ENCODE measurements at regions not wholly inside any gene's neighbourhood (a gene's known extent, or its start where the extent isn't known, plus 50 kb on each side); places are given as distances from the start of the nearest gene placed in this dataset.
"Not testable (repeated sequence)": the region's sequence is repeated elsewhere in the genome, so short reads cannot be mapped to it uniquely, and the experiment has no call there.

DNA sequence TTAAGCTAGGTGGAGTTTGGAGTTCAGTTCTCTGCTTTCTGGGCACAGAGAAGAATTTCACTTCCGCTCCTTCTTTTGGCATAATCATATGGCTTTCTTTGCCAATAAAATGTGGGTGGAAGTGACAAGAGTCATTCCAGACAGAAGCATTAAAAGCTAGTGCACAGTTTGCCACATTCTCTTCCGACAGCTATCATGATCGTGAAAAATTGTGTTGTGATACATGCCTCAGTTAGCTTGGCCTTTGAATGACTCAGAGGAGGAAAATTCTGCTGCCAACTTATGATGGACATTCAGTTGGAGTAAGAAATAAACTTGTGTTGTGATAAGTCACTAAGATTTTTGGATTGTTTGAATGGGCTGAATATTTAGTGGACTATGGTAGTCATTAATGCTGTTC lies 291.7 kb upstream of the SATB1 start:
- H3K4me3 ChIP-seq (ENCODE audit: low read depth, low read length) = no peak overlapping the region
- no peaks in the 10 kb centered on the region for H3K9me3 ChIP-seq (ENCODE audit: control insufficient read depth, insufficient read depth, low read length)
- no peak overlapping the region for H3K27ac ChIP-seq (ENCODE audit: low read depth, low read length)
- no peak overlapping the region for H3K9ac ChIP-seq (ENCODE audit: low read depth, low read length)
- no peaks in the 10 kb centered on the region for H3K27me3 ChIP-seq (ENCODE audit: control insufficient read depth, insufficient read depth, low read length)
- H3K4me1 ChIP-seq (ENCODE audit: control insufficient read depth, insufficient read depth, low read length) = no peaks in the 10 kb centered on the region; the same call in 1 of the 2 replicates
- no peaks in the 10 kb centered on the region for H3K36me3 ChIP-seq (ENCODE audit: control insufficient read depth, insufficient read depth, low read length)

GRCh38 chr3:18716101-18716500 lies 291.0 kb upstream of the SATB1 start:
- Histone ChIP-seq H3K4me1 (ENCODE audit: control insufficient read depth, insufficient read depth, low read length) (no peaks in the 10 kb centered on the region; the same call in 1 of the 2 replicates), H3K36me3 (ENCODE audit: control insufficient read depth, insufficient read depth, low read length) (no peaks in the 10 kb centered on the region), H3K9ac (ENCODE audit: low read depth, low read length) (no peak overlapping the region), H3K9me3 (ENCODE audit: control insufficient read depth, insufficient read depth, low read length) (no peaks in the 10 kb centered on the region), H3K4me3 (ENCODE audit: low read depth, low read length) (no peak overlapping the region), H3K27me3 (ENCODE audit: control insufficient read depth, insufficient read depth, low read length) (no peaks in the 10 kb centered on the region), H3K27ac (ENCODE audit: low read depth, low read length) (no peak overlapping the region)

DNA sequence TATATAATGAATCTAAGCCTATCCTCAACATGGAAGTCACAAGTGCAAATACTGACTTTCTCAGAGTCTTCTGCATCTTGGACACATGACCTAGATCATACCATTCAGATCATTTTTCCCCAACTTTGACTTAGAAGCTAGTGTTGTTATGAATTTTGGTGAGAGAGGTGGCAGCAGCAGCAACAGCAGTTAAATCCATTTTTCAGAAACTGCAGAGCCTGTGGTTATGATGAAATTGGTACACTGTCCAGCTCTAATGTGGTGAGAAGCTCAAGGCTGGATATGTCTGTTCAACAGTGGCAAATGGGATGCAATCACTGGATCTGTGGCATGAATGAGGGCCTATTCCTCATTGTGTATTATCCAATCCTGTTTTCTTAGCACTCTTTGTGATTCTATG lies 290.1 kb upstream of the SATB1 start:
- Histone ChIP-seq H3K9me3 (ENCODE audit: control insufficient read depth, insufficient read depth, low read length) (no peaks in the 10 kb centered on the region), H3K36me3 (ENCODE audit: control insufficient read depth, insufficient read depth, low read length) (no peaks in the 10 kb centered on the region), H3K9ac (ENCODE audit: low read depth, low read length) (no peak overlapping the region), H3K4me1 (ENCODE audit: control insufficient read depth, insufficient read depth, low read length) (no peaks in the 10 kb centered on the region; the same call in 1 of the 2 replicates), H3K27me3 (ENCODE audit: control insufficient read depth, insufficient read depth, low read length) (no peaks in the 10 kb centered on the region), H3K27ac (ENCODE audit: low read depth, low read length) (no peak overlapping the region), H3K4me3 (ENCODE audit: low read depth, low read length) (no peak overlapping the region)

- Histone ChIP-seq H3K36me3 (ENCODE audit: control insufficient read depth, insufficient read depth, low read length) (no peaks in the 10 kb centered on the region), H3K9ac (ENCODE audit: low read depth, low read length) (no peak overlapping the region), H3K4me1 (ENCODE audit: control insufficient read depth, insufficient read depth, low read length) (no peaks in the 10 kb centered on the region; the same call in 1 of the 2 replicates), H3K27ac (ENCODE audit: low read depth, low read length) (no peak overlapping the region), H3K9me3 (ENCODE audit: control insufficient read depth, insufficient read depth, low read length) (no peaks in the 10 kb centered on the region), H3K4me3 (ENCODE audit: low read depth, low read length) (no peak overlapping the region), H3K27me3 (ENCODE audit: control insufficient read depth, insufficient read depth, low read length) (no peaks in the 10 kb centered on the region)
Observed at GRCh38 chr3:18713577-18713951, 288.4 kb upstream of the SATB1 start.

DNA sequence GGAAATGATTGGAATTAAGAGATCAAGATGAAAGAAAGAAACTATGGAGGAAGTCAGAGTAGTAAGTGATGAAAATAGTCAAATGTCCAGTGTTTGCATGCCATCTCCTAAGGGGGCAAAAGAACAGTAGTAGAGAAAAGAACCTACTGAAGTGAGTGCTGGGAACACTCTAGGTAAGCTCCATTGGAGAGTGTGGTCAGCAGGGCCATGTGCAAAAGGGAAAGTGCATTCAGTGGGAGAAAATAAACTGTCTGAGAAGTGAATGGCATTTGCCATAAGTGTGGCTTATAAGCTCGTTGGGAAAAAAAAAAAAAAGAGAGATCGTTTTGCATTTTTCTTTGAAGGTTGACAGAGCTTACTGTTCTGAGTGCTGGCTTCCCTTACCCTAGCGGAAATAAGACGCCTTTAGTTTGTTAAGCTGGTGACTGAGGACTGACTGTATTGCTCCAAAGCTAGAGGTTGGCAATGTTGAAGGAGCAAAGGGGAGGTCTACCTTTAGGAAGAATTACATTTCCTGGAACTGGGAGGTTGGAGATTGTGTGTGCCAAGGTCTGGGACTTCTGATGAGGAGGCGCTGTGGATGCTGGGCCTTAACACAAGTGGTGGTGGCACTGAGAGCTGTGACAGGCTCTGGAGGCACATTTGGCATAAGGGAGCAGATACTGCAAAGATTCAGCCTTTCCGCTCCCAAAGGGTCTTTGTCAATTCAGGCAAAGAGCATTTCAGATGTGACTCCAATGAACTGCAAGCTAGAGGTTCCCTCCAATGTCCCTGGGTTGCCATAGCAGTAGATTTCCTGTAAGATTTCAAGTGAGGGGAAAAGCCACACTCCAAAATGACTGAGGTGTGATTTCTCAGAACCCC lies 287.8 kb upstream of the SATB1 start:
- H3K27ac ChIP-seq (ENCODE audit: low read depth, low read length) = no peak overlapping the region
- no peak overlapping the region for H3K9ac ChIP-seq (ENCODE audit: low read depth, low read length)
- H3K36me3 ChIP-seq (ENCODE audit: control insufficient read depth, insufficient read depth, low read length) = no peaks in the 10 kb centered on the region
- H3K4me3 ChIP-seq (ENCODE audit: low read depth, low read length) = no peak overlapping the region
- H3K27me3 ChIP-seq (ENCODE audit: control insufficient read depth, insufficient read depth, low read length) = no peaks in the 10 kb centered on the region
- no peaks in the 10 kb centered on the region; the same call in 1 of the 2 replicates for H3K4me1 ChIP-seq (ENCODE audit: control insufficient read depth, insufficient read depth, low read length)
- H3K9me3 ChIP-seq (ENCODE audit: control insufficient read depth, insufficient read depth, low read length) = no peaks in the 10 kb centered on the region

DNA sequence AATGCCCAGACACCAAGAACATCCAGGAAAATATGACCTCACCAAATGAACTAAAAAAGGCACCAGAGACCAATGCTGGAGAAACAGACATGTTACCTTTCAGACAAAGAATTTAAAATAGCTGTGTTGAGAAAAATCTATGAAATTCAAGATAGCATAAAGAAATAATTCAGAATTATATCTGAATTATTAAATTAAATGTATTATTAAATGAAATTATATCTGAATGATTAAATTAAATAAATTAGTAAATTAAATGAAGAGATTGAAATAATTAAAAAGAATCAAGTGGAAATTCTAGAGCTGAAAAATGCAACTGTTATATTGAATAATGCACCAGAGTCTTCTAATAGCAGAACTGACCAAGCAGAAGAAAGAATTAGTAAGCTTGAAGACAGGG lies 279.2 kb upstream of the SATB1 start:
- Histone ChIP-seq H3K27ac (ENCODE audit: low read depth, low read length) (no peak overlapping the region), H3K9me3 (ENCODE audit: control insufficient read depth, insufficient read depth, low read length) (no peaks in the 10 kb centered on the region), H3K4me3 (ENCODE audit: low read depth, low read length) (no peak overlapping the region), H3K9ac (ENCODE audit: low read depth, low read length) (no peak overlapping the region), H3K36me3 (ENCODE audit: control insufficient read depth, insufficient read depth, low read length) (no peaks in the 10 kb centered on the region), H3K27me3 (ENCODE audit: control insufficient read depth, insufficient read depth, low read length) (no peaks in the 10 kb centered on the region), H3K4me1 (ENCODE audit: control insufficient read depth, insufficient read depth, low read length) (no peaks in the 10 kb centered on the region)

- H3K9me3 ChIP-seq (ENCODE audit: control insufficient read depth, insufficient read depth, low read length) = no peaks in the 10 kb centered on the region
- no peaks in the 10 kb centered on the region for H3K4me1 ChIP-seq (ENCODE audit: control insufficient read depth, insufficient read depth, low read length)
- no peaks in the 10 kb centered on the region for H3K36me3 ChIP-seq (ENCODE audit: control insufficient read depth, insufficient read depth, low read length)
- no peak overlapping the region for H3K4me3 ChIP-seq (ENCODE audit: low read depth, low read length)
- H3K27ac ChIP-seq (ENCODE audit: low read depth, low read length) = no peak overlapping the region
- no peak overlapping the region for H3K9ac ChIP-seq (ENCODE audit: low read depth, low read length)
- no peaks in the 10 kb centered on the region for H3K27me3 ChIP-seq (ENCODE audit: control insufficient read depth, insufficient read depth, low read length)
Observed at GRCh38 chr3:18703798-18704197, 278.7 kb upstream of the SATB1 start.

- H3K27ac ChIP-seq (ENCODE audit: low read depth, low read length); H3K36me3 ChIP-seq (ENCODE audit: control insufficient read depth, insufficient read depth, low read length); H3K4me1 ChIP-seq (ENCODE audit: control insufficient read depth, insufficient read depth, low read length); H3K9me3 ChIP-seq (ENCODE audit: control insufficient read depth, insufficient read depth, low read length); H3K27me3 ChIP-seq (ENCODE audit: control insufficient read depth, insufficient read depth, low read length): not testable (repeated sequence)
- Histone ChIP-seq H3K4me3 (ENCODE audit: low read depth, low read length) (peak overlapping the region; percentile 37; the same call in 1 of the 2 replicates), H3K9ac (ENCODE audit: low read depth, low read length) (peak overlapping the region; percentile 40; the same call in 1 of the 2 replicates)
Observed at GRCh38 chr3:18693588-18694329, 268.6 kb upstream of the SATB1 start.

DNA sequence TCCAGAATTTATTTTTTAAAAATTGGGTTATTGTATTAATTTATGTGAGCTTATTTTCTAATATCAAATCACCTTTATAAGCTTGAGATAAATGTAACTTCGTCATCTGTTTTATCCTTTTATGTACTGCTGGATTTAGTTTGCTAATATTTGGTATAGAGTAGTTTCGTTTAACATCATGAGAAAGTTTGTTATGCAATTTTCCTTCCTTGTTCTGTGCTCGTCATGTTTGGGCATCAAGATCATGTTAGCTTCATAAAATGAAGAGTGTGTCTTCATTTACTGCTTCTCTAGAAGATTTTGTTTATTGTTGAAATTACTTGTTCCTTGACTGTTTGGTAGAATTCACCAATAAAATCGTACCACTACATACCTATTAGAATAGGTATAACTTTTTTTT lies 262.1 kb upstream of the SATB1 start:
- Histone ChIP-seq H3K4me1 (ENCODE audit: control insufficient read depth, insufficient read depth, low read length) (no peaks in the 10 kb centered on the region), H3K27ac (ENCODE audit: low read depth, low read length) (no peak overlapping the region), H3K36me3 (ENCODE audit: control insufficient read depth, insufficient read depth, low read length) (no peaks in the 10 kb centered on the region), H3K9ac (ENCODE audit: low read depth, low read length) (no peak overlapping the region), H3K9me3 (ENCODE audit: control insufficient read depth, insufficient read depth, low read length) (no peaks in the 10 kb centered on the region; the same call in 1 of the 2 replicates), H3K27me3 (ENCODE audit: control insufficient read depth, insufficient read depth, low read length) (no peaks in the 10 kb centered on the region), H3K4me3 (ENCODE audit: low read depth, low read length) (no peak overlapping the region)

DNA sequence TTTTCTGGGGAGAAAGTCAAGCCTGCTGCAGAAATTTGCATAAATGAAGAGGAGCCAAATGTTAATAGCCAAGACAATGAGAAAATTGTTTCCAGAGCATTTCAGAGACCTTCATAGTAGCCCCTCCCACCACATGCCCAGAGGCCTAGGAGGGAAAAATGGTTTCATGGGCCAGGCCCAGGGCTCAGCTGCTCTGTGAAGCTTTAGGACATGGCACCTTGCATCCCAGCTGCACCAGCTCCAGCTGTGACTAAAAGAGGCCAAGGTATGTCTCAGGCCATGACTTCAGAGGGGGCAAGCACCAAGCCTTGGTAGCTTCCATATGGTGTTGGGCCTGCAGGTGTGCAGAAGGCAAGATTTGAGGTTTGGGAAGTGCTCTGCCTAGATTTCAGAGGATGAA lies 258.8 kb upstream of the SATB1 start:
- Histone ChIP-seq H3K4me1 (ENCODE audit: control insufficient read depth, insufficient read depth, low read length) (no peaks in the 10 kb centered on the region), H3K9ac (ENCODE audit: low read depth, low read length) (no peak overlapping the region), H3K27ac (ENCODE audit: low read depth, low read length) (no peak overlapping the region), H3K9me3 (ENCODE audit: control insufficient read depth, insufficient read depth, low read length) (no peaks in the 10 kb centered on the region; the same call in 1 of the 2 replicates), H3K36me3 (ENCODE audit: control insufficient read depth, insufficient read depth, low read length) (no peaks in the 10 kb centered on the region), H3K27me3 (ENCODE audit: control insufficient read depth, insufficient read depth, low read length) (no peaks in the 10 kb centered on the region), H3K4me3 (ENCODE audit: low read depth, low read length) (no peak overlapping the region)

- no peak overlapping the region for H3K9ac ChIP-seq (ENCODE audit: low read depth, low read length)
- no peaks in the 10 kb centered on the region; the same call in 1 of the 2 replicates for H3K9me3 ChIP-seq (ENCODE audit: control insufficient read depth, insufficient read depth, low read length)
- no peak overlapping the region for H3K27ac ChIP-seq (ENCODE audit: low read depth, low read length)
- no peaks in the 10 kb centered on the region for H3K27me3 ChIP-seq (ENCODE audit: control insufficient read depth, insufficient read depth, low read length)
- no peak overlapping the region for H3K4me3 ChIP-seq (ENCODE audit: low read depth, low read length)
- H3K4me1 ChIP-seq (ENCODE audit: control insufficient read depth, insufficient read depth, low read length) = no peaks in the 10 kb centered on the region
- no peaks in the 10 kb centered on the region for H3K36me3 ChIP-seq (ENCODE audit: control insufficient read depth, insufficient read depth, low read length)
Observed at GRCh38 chr3:18681818-18682345, 256.7 kb upstream of the SATB1 start.

Data from HUES48 (cell line).